T-cell (primary cell): ENCODE measurements at regions not wholly inside any gene's neighbourhood (a gene's known extent, or its start where the extent isn't known, plus 50 kb on each side); places are given as distances from the start of the nearest gene placed in this dataset.

Experiments
- ATAC-seq, 4 experiments: fragments of 200-7000 bp in 3 of 4; fragments of 150-1000 bp in 1 of 4; cut with Tn5 transposase; replicated peaks in 1 of 4; 1 replicate in 3 of 4; 2 replicates in 1 of 4; pipeline ENCODE4 v1.10.0; 2021; ENCODE audit warnings: moderate library complexity in 3 of 4, mild to moderate bottlenecking in 2 of 4, moderate number of reproducible peaks in 1 of 4
- CTCF ChIA-PET, 2 donors: fragments of 300-600 bp; sonication (Branson Sonifier 250); formaldehyde crosslinking; loops; one replicate each; lab custom pipeline; 2022; ENCODE audit warnings: antibody characterized with exemption in 2 of 2; lab: Charles Lee
- POLR2A ChIA-PET, 2 donors: fragments of 300-600 bp; sonication (Branson Sonifier 250); formaldehyde crosslinking; loops; one replicate each; lab custom pipeline; 2022; ENCODE audit warnings: antibody characterized with exemption in 2 of 2; lab: Charles Lee
- DNase-seq, 35 experiments: peaks; one replicate each; pipeline versions ENCODE4 v3.0.0 to v3.0.0-alpha.2; 2013 to 2023
- H3K27ac ChIP-seq: one replicate; pipeline ENCODE4 v1.5.1; 2013; ENCODE audit warnings: low read length
- H3K27me3 ChIP-seq, 2 experiments: replicated peaks in 1 of 2; 1 replicate in 1 of 2; 2 replicates in 1 of 2; pipeline versions ENCODE4 v1.6.1 to v1.7.0; 2013; ENCODE audit warnings: low read length in 1 of 2, mixed read lengths in 1 of 2; ENCODE audit not compliant: control insufficient read depth in 2 of 2, insufficient read depth in 2 of 2; ENCODE audit errors: extremely low read depth in 1 of 2
- H3K36me3 ChIP-seq, 2 donors: 1 replicate in 1 of 2; 2 replicates in 1 of 2; pipeline versions ENCODE4 v1.6.1 to v1.7.0; 2013; ENCODE audit warnings: low read length in 1 of 2; ENCODE audit not compliant: control insufficient read depth in 2 of 2, insufficient read depth in 1 of 2; ENCODE audit errors: extremely low read depth in 1 of 2
- H3K4me1 ChIP-seq, 2 experiments: 1 replicate in 1 of 2; 2 replicates in 1 of 2; pipeline versions ENCODE4 v1.6.1 to v1.7.0; 2013; ENCODE audit warnings: low read length in 2 of 2, mixed read lengths in 1 of 2; ENCODE audit not compliant: insufficient read depth in 2 of 2, control insufficient read depth in 1 of 2; ENCODE audit errors: extremely low read depth in 1 of 2
- H3K4me3 ChIP-seq, 2 donors: 1 replicate in 1 of 2; 2 replicates in 1 of 2; pipeline versions ENCODE4 v1.5.1 to v1.7.0; 2013; ENCODE audit warnings: mild to moderate bottlenecking in 2 of 2, low read length in 1 of 2, moderate library complexity in 1 of 2; ENCODE audit not compliant: control insufficient read depth in 1 of 2; ENCODE audit errors: extremely low read depth in 1 of 2
- H3K9me3 ChIP-seq: 2 replicates; pipeline ENCODE4 v1.7.0; 2013
- H3K27ac Mint-ChIP-seq, 2 donors: one replicate each; pipeline ENCODE4 v1.8.0; 2020 to 2021; ENCODE audit warnings: mild to moderate bottlenecking in 2 of 2, mixed read lengths in 2 of 2
- H3K27me3 Mint-ChIP-seq, 2 donors: one replicate each; pipeline ENCODE4 v1.8.0; 2021 to 2022; ENCODE audit warnings: mixed read lengths in 2 of 2
- H3K36me3 Mint-ChIP-seq: one replicate; pipeline ENCODE4 v1.8.0; 2021; ENCODE audit warnings: mixed read lengths
- H3K4me1 Mint-ChIP-seq, 3 donors: one replicate each; pipeline ENCODE4 v1.8.0; 2020 to 2022; ENCODE audit warnings: mixed read lengths in 3 of 3, mild to moderate bottlenecking in 1 of 3
- H3K4me3 Mint-ChIP-seq, 3 donors: one replicate each; pipeline ENCODE4 v1.8.0; 2020 to 2022; ENCODE audit warnings: mild to moderate bottlenecking in 3 of 3, mixed read lengths in 3 of 3, moderate library complexity in 3 of 3
- H3K9me3 Mint-ChIP-seq, 3 donors: one replicate each; pipeline ENCODE4 v1.8.0; 2020 to 2022; ENCODE audit warnings: mixed read lengths in 3 of 3
- WGBS: methylation state at CpG from one replicate; pipeline ENCODE4 v1.1.5; 2013; ENCODE audit warnings: missing lambda C conversion rate; ENCODE audit not compliant: insufficient coverage; 5-methylcytosine and 5-hydroxymethylcytosine counted together

GRCh38 chr16:9249534-9249933 is 158.1 kb downstream of the HAPSTR1 start:
- no peak overlapping the region for H3K27ac Mint-ChIP-seq
- H3K27me3 Mint-ChIP-seq: peaks cover 16 to 21% of the 10 kb centered on the region in 2 donors
- H3K9me3 Mint-ChIP-seq: peaks cover 0 to 6% (median 0%) of the 10 kb centered on the region in 3 donors
- no peaks in the 10 kb centered on the region for H3K36me3 ChIP-seq
- no peak overlapping the region for H3K4me3 ChIP-seq
- POLR2A ChIA-PET: no interaction called here
- no peak overlapping the region for H3K27ac ChIP-seq
- no peak overlapping the region for H3K4me3 Mint-ChIP-seq
- no peaks in the 10 kb centered on the region for H3K4me1 Mint-ChIP-seq
- CTCF ChIA-PET: no interaction called here
- peaks cover 0 to 3% of the 10 kb centered on the region in 2 experiments for H3K27me3 ChIP-seq
- 80% methylated on average over 1 of the region's 4 CpGs for WGBS
- DNase-seq (no peak), ATAC-seq (no peak)
- no peaks in the 10 kb centered on the region for H3K36me3 Mint-ChIP-seq
- no peaks in the 10 kb centered on the region for H3K4me1 ChIP-seq
- H3K9me3 ChIP-seq: no peaks in the 10 kb centered on the region

DNA sequence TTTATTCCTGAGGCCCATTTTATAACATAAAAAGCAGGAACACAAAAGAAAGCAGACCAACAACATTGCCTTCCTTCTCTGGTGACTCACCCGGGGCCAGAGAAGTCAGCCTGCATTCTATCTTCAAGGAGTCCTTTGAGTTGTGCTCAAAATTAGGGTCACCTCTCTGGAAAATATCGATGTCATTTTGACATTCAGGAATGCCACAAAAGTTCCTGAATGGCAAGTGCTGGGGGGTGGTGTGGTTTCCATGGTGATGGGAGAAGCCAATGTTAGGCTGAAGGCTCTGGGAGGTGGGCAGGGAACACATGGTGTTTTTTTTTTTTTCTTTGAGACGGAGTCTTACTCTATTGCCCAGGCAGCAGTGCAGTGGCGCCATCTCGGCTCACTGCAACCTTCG is 159.6 kb downstream of the HAPSTR1 start:
- no peak overlapping the region for H3K4me3 Mint-ChIP-seq
- peaks cover 0 to 11% (median 0%) of the 10 kb centered on the region in 3 donors for H3K9me3 Mint-ChIP-seq
- ATAC-seq: no peak
- H3K27ac ChIP-seq: no peak overlapping the region
- no peaks in the 10 kb centered on the region for H3K36me3 ChIP-seq
- H3K4me3 ChIP-seq: no peak overlapping the region
- no peaks in the 10 kb centered on the region for H3K4me1 ChIP-seq
- no peaks in the 10 kb centered on the region for H3K4me1 Mint-ChIP-seq
- peaks cover 0 to 3% of the 10 kb centered on the region in 2 experiments for H3K27me3 ChIP-seq
- H3K27ac Mint-ChIP-seq: no peak overlapping the region
- no peaks in the 10 kb centered on the region for H3K36me3 Mint-ChIP-seq
- H3K27me3 Mint-ChIP-seq: peaks cover 24 to 25% of the 10 kb centered on the region in 2 donors
- ChIA-PET CTCF (no interaction called here), POLR2A (no interaction called here)
- no peak for DNase-seq
- WGBS: 83% methylated on average over 1 of the region's 6 CpGs
- no peaks in the 10 kb centered on the region for H3K9me3 ChIP-seq

DNA sequence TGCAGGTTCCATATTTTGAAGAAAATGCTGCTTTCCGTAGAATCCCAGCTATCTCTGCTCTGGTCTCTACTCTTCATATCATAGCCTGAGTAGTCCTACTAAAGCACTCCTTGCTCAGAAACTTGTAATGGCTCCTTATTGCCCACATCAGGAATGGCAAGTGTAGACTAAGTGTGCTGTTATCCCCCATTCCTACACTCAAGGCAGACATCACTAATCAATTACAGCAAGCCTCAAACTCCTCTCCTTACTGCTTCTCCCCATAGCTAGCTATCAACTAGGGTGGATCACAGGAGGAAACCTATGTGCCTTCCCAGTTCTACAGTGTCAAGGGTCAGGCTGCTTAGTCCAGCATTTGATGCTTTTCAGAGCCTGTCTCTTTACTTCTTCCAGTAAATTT is 163.4 kb downstream of the HAPSTR1 start:
- no peaks in the 10 kb centered on the region for H3K36me3 Mint-ChIP-seq
- WGBS: no CpG with 5 or more reads among the region's 1 CpG
- DNase-seq: no peak

DNA sequence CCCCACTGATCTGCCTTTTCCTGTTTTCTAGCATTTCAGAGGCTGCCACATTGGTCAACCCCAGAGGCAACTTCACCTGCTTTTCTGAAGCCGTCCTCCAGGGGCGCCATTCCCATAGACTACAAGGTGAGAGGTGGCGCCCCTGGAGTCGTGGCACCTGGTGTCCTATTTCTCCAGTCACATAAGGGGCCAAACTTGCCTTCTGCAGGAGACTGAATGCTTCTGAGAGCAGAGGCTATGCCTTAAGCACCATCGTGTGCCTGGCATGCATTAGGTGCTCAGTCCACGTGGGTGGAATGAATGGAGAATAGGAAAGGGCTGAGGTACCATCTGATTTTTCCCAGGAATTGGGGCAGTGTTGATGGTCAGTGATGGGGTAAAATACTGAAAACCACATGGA is 164.8 kb downstream of the HAPSTR1 start:
- H3K36me3 Mint-ChIP-seq: no peaks in the 10 kb centered on the region
- H3K27ac Mint-ChIP-seq: no peak overlapping the region
- ATAC-seq: no peak
- H3K4me1 ChIP-seq: no peaks in the 10 kb centered on the region
- peak in 2 of 35 experiments; percentile 1 to 2 for DNase-seq
- ChIA-PET POLR2A (no interaction called here), CTCF (no interaction called here)
- no peak overlapping the region for H3K27ac ChIP-seq
- H3K27me3 ChIP-seq: peaks cover 0 to 18% of the 10 kb centered on the region in 2 experiments
- H3K9me3 ChIP-seq: no peaks in the 10 kb centered on the region
- H3K9me3 Mint-ChIP-seq: peaks cover 0 to 11% (median 0%) of the 10 kb centered on the region in 3 donors
- H3K4me1 Mint-ChIP-seq: no peaks in the 10 kb centered on the region
- WGBS: 18% methylated on average over 4 of the region's 6 CpGs
- H3K4me3 ChIP-seq: no peak overlapping the region
- H3K4me3 Mint-ChIP-seq: no peak overlapping the region
- no peaks in the 10 kb centered on the region for H3K36me3 ChIP-seq
- H3K27me3 Mint-ChIP-seq: peaks cover 36 to 38% of the 10 kb centered on the region in 2 donors

More for the DNA sequence above, 163.4 kb downstream of the HAPSTR1 start:
- no peak overlapping the region for H3K4me3 ChIP-seq
- ChIA-PET POLR2A (no interaction called here), CTCF (no interaction called here)
- H3K4me1 ChIP-seq: no peaks in the 10 kb centered on the region
- Mint-ChIP-seq H3K4me3 (no peak overlapping the region), H3K9me3 (peaks cover 0 to 11% (median 0%) of the 10 kb centered on the region in 3 donors), H3K27me3 (peaks cover 34 to 36% of the 10 kb centered on the region in 2 donors), H3K27ac (no peak overlapping the region), H3K4me1 (no peaks in the 10 kb centered on the region)
- H3K9me3 ChIP-seq: no peaks in the 10 kb centered on the region
- no peak overlapping the region for H3K27ac ChIP-seq
- ATAC-seq: no peak
- no peaks in the 10 kb centered on the region for H3K36me3 ChIP-seq
- H3K27me3 ChIP-seq: peaks cover 0 to 18% of the 10 kb centered on the region in 2 experiments

DNA sequence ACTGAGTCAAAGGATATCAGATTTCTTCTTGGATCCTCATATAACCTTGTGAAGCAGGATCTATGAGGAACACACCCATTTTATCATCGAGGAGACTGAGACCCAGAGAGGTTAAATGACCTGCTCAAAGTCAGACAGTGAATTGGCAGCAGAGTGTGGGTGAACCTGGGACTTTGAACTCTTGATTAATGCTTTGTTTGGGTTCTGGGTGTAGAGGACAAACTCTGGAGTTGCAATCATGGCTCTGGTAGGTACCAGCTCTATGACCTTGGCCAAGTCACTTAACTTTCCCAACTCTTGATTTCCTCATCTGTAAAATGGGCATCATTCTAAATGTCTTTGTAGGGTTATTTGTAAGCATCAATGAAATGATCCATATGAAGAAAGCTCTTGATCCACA is 166.4 kb downstream of the HAPSTR1 start:
- POLR2A ChIA-PET: no interaction called here
- Histone ChIP-seq H3K27ac (no peak overlapping the region), H3K36me3 (no peaks in the 10 kb centered on the region), H3K27me3 (peaks cover 0 to 18% of the 10 kb centered on the region in 2 experiments), H3K4me3 (no peak overlapping the region), H3K9me3 (no peaks in the 10 kb centered on the region), H3K4me1 (no peaks in the 10 kb centered on the region)
- ATAC-seq: no peak
- Mint-ChIP-seq H3K27ac (no peak overlapping the region), H3K36me3 (no peaks in the 10 kb centered on the region), H3K4me1 (no peaks in the 10 kb centered on the region), H3K9me3 (peaks cover 0 to 5% (median 0%) of the 10 kb centered on the region in 3 donors), H3K27me3 (peaks cover 25 to 27% of the 10 kb centered on the region in 2 donors), H3K4me3 (no peak overlapping the region)
- whole genome bisulfite sequencing: 60% methylated on average over 1 of the region's 1 CpG
- CTCF ChIA-PET: no interaction called here
- DNase-seq: no peak

GRCh38 chr16:9258423-9259051 is 167.1 kb downstream of the HAPSTR1 start:
- DNase-seq: peak in 6 of 35 experiments; percentile 0 to 16 (median 6)
- Mint-ChIP-seq H3K27ac (no peak overlapping the region), H3K4me3 (no peak overlapping the region), H3K27me3 (peaks cover 25% of the 10 kb centered on the region in 2 donors), H3K4me1 (no peaks in the 10 kb centered on the region), H3K9me3 (peaks cover 0 to 5% (median 0%) of the 10 kb centered on the region in 3 donors), H3K36me3 (no peaks in the 10 kb centered on the region)
- Histone ChIP-seq H3K9me3 (no peaks in the 10 kb centered on the region), H3K36me3 (no peaks in the 10 kb centered on the region), H3K27ac (no peak overlapping the region), H3K4me3 (no peak overlapping the region), H3K4me1 (no peaks in the 10 kb centered on the region), H3K27me3 (peaks cover 0 to 18% of the 10 kb centered on the region in 2 experiments)
- POLR2A ChIA-PET: no interaction called here
- no peak for ATAC-seq
- CTCF ChIA-PET: no interaction called here
- WGBS: 49% methylated on average over 13 of the region's 14 CpGs
